ENCODE measurements at regions not wholly inside any gene's neighbourhood (a gene's known extent, or its start where the extent isn't known, plus 50 kb on each side); places are given as distances from the start of the nearest gene placed in this dataset.

DNA sequence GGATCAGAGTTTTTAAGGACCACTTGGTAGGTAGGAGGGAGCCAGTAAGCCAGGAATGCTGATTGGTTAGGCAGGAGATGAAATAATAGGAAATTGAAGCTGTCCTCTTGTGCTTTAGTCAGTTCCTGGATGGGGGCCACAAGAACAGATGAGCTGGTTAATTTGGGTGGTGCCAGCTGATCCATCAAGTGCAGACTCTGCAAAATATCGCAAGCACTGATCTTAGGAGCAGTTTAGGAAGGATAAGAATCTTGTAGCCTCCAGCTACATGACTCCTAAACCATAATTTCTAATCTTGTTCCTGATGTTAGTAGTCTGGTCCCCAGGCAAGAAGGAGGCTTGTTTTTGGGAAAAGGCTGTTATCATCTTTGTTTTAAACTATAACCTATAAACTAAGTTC is 117.9 kb upstream of the GPR12 start:
- TF ChIP-seq, protein P1, sequence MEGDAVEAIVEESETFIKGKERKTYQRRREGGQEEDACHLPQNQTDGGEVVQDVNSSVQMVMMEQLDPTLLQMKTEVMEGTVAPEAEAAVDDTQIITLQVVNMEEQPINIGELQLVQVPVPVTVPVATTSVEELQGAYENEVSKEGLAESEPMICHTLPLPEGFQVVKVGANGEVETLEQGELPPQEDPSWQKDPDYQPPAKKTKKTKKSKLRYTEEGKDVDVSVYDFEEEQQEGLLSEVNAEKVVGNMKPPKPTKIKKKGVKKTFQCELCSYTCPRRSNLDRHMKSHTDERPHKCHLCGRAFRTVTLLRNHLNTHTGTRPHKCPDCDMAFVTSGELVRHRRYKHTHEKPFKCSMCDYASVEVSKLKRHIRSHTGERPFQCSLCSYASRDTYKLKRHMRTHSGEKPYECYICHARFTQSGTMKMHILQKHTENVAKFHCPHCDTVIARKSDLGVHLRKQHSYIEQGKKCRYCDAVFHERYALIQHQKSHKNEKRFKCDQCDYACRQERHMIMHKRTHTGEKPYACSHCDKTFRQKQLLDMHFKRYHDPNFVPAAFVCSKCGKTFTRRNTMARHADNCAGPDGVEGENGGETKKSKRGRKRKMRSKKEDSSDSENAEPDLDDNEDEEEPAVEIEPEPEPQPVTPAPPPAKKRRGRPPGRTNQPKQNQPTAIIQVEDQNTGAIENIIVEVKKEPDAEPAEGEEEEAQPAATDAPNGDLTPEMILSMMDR (conservative IDR thresholded peaks at IDR 0.05; ENCODE audit: low read depth, low read length) = no peak
- no peak for TF ChIP-seq EZH2 (IDR thresholded peaks at IDR 0.05; ENCODE audit: borderline replicate concordance, low read depth, low read length, poor library complexity, severe bottlenecking)
